ENCODE measurements at regions not wholly inside any gene's neighbourhood (a gene's known extent, or its start where the extent isn't known, plus 50 kb on each side); places are given as distances from the start of the nearest gene placed in this dataset.

DNA sequence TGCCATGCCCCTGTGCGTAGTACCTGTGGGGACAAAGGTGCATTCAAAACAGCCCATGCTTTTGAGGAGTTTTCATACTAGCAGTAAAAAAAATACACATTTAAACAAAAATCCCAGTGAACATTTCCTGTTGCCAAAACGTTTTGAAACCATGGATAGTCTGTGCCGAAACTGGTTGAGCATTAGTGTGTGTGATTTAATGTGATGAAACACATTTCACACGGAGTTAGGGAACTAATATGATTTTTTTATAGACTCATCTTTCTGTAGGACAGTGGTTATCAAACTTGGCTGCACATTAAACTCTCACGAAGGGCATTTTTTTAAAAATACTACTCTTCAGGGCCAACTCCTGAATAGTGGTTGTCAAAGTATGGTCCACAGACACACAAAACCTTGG, 111.8 kb upstream of the CREB5 start:
- Histone ChIP-seq H3K79me2 (ENCODE audit: insufficient read depth, low read length) (no peaks in the 10 kb centered on the region), H3K9me3 (ENCODE audit: insufficient read depth, low read length, severe bottlenecking) (no peaks in the 10 kb centered on the region), H2AFZ (ENCODE audit: low read depth, low read length) (no peak overlapping the region), H4K20me1 (ENCODE audit: insufficient read depth, low read length) (no peaks in the 10 kb centered on the region), H3K9ac (ENCODE audit: low read depth, low read length) (no peak overlapping the region), H3K4me2 (ENCODE audit: insufficient read depth, low read length) (no peak overlapping the region), H3K36me3 (ENCODE audit: insufficient read depth, low read length) (no peaks in the 10 kb centered on the region), H3K4me1 (ENCODE audit: insufficient read depth, low read length) (no peaks in the 10 kb centered on the region), H3K27ac (ENCODE audit: low read length) (no peak overlapping the region), H3K4me3 (ENCODE audit: low read depth in 1 of 2, low read length in 2 of 2) (no peak overlapping the region), H3K27me3 (ENCODE audit: insufficient read depth, low read length, poor library complexity) (peaks cover 3% of the 10 kb centered on the region)
- no peak for ATAC-seq (ENCODE audit: insufficient read depth, low read depth)
- DNase-seq: no peak
- TF ChIP-seq, protein P1, sequence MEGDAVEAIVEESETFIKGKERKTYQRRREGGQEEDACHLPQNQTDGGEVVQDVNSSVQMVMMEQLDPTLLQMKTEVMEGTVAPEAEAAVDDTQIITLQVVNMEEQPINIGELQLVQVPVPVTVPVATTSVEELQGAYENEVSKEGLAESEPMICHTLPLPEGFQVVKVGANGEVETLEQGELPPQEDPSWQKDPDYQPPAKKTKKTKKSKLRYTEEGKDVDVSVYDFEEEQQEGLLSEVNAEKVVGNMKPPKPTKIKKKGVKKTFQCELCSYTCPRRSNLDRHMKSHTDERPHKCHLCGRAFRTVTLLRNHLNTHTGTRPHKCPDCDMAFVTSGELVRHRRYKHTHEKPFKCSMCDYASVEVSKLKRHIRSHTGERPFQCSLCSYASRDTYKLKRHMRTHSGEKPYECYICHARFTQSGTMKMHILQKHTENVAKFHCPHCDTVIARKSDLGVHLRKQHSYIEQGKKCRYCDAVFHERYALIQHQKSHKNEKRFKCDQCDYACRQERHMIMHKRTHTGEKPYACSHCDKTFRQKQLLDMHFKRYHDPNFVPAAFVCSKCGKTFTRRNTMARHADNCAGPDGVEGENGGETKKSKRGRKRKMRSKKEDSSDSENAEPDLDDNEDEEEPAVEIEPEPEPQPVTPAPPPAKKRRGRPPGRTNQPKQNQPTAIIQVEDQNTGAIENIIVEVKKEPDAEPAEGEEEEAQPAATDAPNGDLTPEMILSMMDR (IDR thresholded peaks at IDR 0.05; ENCODE audit: borderline replicate concordance, extremely low read depth, low read length, poor library complexity, severe bottlenecking): no peak
- TF ChIP-seq EZH2 (IDR thresholded peaks at IDR 0.05; ENCODE audit: borderline replicate concordance, low read depth, low read length, severe bottlenecking): no peak

DNA sequence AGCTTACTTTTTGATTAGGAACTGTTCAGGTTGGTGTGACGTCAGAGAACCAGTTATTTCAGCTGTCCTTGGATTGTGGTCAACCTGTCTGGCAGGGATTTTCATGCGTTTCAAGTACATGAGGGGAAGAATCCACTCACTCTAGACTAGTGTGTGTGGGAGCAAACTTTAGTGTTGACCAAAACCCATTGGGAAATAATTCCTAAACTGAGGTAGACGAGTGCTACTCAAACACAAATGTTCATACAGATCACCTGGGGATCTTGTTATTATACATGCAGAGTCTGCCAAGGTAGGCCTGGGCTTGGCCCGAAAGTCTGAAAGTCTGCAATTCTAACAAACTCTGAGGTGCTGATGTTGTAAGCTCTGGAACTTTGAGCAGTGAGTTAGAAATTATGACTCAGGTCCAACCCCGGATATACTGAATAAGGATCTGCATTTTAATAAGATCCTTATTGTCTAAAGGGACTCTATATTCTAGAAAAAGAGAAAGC, 111.1 kb upstream of the CREB5 start:
- Histone ChIP-seq H3K36me3 (ENCODE audit: insufficient read depth, low read length) (no peaks in the 10 kb centered on the region), H3K27me3 (ENCODE audit: insufficient read depth, low read length, poor library complexity) (peaks cover 3% of the 10 kb centered on the region), H3K79me2 (ENCODE audit: insufficient read depth, low read length) (no peaks in the 10 kb centered on the region), H4K20me1 (ENCODE audit: insufficient read depth, low read length) (no peaks in the 10 kb centered on the region), H3K9ac (ENCODE audit: low read depth, low read length) (no peak overlapping the region), H3K4me1 (ENCODE audit: insufficient read depth, low read length) (no peaks in the 10 kb centered on the region), H3K4me3 (ENCODE audit: low read depth in 1 of 2, low read length in 2 of 2) (no peak overlapping the region), H3K27ac (ENCODE audit: low read length) (no peak overlapping the region), H2AFZ (ENCODE audit: low read depth, low read length) (no peak overlapping the region), H3K9me3 (ENCODE audit: insufficient read depth, low read length, severe bottlenecking) (no peaks in the 10 kb centered on the region), H3K4me2 (ENCODE audit: insufficient read depth, low read length) (no peak overlapping the region)
- TF ChIP-seq, protein P1 (IDR thresholded peaks at IDR 0.05; ENCODE audit: borderline replicate concordance, extremely low read depth, low read length, poor library complexity, severe bottlenecking): no peak
- TF ChIP-seq EZH2 (IDR thresholded peaks at IDR 0.05; ENCODE audit: borderline replicate concordance, low read depth, low read length, severe bottlenecking): no peak
- DNase-seq (no peak), ATAC-seq (ENCODE audit: insufficient read depth, low read depth) (no peak)

DNA sequence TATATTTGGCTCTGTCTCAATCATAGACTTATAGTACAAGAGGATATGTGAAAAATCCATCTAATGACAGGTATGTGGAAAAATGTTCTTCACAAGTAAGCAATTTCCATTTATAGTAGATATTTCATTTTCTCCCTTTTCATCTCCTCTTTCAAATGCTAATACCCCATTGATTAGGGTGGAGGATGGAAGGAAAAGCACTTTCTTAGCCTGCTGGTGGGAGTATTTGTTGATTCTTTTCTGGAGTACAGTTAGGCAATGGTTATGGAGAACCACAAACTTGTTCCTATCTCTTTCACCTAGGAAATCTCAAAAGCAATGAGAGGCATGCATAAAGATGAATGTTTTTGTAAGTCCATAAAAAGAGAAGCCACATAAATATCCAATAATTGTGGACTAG, 108.0 kb upstream of the CREB5 start:
- no peaks in the 10 kb centered on the region for H4K20me1 ChIP-seq (ENCODE audit: insufficient read depth, low read length)
- no peak for TF ChIP-seq EZH2 (IDR thresholded peaks at IDR 0.05; ENCODE audit: borderline replicate concordance, low read depth, low read length, severe bottlenecking)
- TF ChIP-seq, protein P1 (IDR thresholded peaks at IDR 0.05; ENCODE audit: borderline replicate concordance, extremely low read depth, low read length, poor library complexity, severe bottlenecking): no peak
- no peak for ATAC-seq (ENCODE audit: insufficient read depth, low read depth)

More for the DNA sequence above, 108.0 kb upstream of the CREB5 start:
- H3K4me1 ChIP-seq (ENCODE audit: insufficient read depth, low read length): no peaks in the 10 kb centered on the region
- no peak overlapping the region for H2AFZ ChIP-seq (ENCODE audit: low read depth, low read length)
- DNase-seq: no peak
- no peaks in the 10 kb centered on the region for H3K79me2 ChIP-seq (ENCODE audit: insufficient read depth, low read length)
- no peak overlapping the region for H3K27ac ChIP-seq (ENCODE audit: low read length)
- no peaks in the 10 kb centered on the region for H3K36me3 ChIP-seq (ENCODE audit: insufficient read depth, low read length)
- H3K4me3 ChIP-seq (ENCODE audit: low read depth in 1 of 2, low read length in 2 of 2): no peak overlapping the region
- H3K9ac ChIP-seq (ENCODE audit: low read depth, low read length): no peak overlapping the region
- peaks cover 6% of the 10 kb centered on the region for H3K27me3 ChIP-seq (ENCODE audit: insufficient read depth, low read length, poor library complexity)
- H3K4me2 ChIP-seq (ENCODE audit: insufficient read depth, low read length): no peak overlapping the region
- H3K9me3 ChIP-seq (ENCODE audit: insufficient read depth, low read length, severe bottlenecking): no peaks in the 10 kb centered on the region

All from DND-41 (cell line).